Fibroblast of lung (primary cell): ENCODE measurements at regions not wholly inside any gene's neighbourhood (a gene's known extent, or its start where the extent isn't known, plus 50 kb on each side); places are given as distances from the start of the nearest gene placed in this dataset.

Experiments used
- EZH2 ChIP-seq: IDR thresholded peaks from 2 replicates; pipeline ENCODE4 v1.5.1; 2012; ENCODE audit warnings: low read length, control low read depth, mild to moderate bottlenecking; ENCODE audit errors: missing control alignments
- TF ChIP-seq, protein P1 (sequence below), 2 donors: IDR thresholded peaks in 1 of 2; conservative IDR thresholded peaks in 1 of 2; 1 replicate in 1 of 2; 2 replicates in 1 of 2; pipeline ENCODE4 v1.5.1; 2011 to 2012; ENCODE audit warnings: low read length in 2 of 2, control low read depth in 1 of 2, inconsistent platforms in 1 of 2, low read depth in 1 of 2, mild to moderate bottlenecking in 1 of 2

DNA sequence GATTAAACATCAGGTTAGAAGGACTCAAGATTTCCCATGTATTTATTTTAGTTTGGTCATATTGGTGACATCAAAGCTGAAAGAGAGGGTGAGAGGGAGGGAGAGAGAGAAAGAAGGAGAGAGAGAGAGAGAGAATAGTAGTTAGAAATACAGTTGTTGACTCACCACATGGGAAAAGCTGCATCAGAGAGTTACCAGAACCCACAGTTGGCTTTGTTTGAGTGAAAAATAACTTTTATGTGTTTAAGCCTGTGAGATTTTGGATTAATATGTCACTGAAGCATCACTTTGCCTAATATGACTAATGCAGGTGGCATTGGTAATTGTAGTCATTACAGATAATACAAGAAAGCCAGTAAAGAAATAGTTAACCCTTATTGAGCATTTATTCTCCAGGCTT lies 303.9 kb downstream of the REEP3 start:
- TF ChIP-seq, protein P1, sequence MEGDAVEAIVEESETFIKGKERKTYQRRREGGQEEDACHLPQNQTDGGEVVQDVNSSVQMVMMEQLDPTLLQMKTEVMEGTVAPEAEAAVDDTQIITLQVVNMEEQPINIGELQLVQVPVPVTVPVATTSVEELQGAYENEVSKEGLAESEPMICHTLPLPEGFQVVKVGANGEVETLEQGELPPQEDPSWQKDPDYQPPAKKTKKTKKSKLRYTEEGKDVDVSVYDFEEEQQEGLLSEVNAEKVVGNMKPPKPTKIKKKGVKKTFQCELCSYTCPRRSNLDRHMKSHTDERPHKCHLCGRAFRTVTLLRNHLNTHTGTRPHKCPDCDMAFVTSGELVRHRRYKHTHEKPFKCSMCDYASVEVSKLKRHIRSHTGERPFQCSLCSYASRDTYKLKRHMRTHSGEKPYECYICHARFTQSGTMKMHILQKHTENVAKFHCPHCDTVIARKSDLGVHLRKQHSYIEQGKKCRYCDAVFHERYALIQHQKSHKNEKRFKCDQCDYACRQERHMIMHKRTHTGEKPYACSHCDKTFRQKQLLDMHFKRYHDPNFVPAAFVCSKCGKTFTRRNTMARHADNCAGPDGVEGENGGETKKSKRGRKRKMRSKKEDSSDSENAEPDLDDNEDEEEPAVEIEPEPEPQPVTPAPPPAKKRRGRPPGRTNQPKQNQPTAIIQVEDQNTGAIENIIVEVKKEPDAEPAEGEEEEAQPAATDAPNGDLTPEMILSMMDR (conservative IDR thresholded peaks at IDR 0.05 in 1 of 2, IDR thresholded peaks at IDR 0.05 in 1 of 2; ENCODE audit: low read depth in 1 of 2, low read length in 2 of 2) = no peak
- no peak for TF ChIP-seq EZH2
